HepG2 (cell line): ENCODE measurements at regions not wholly inside any gene's neighbourhood (a gene's known extent, or its start where the extent isn't known, plus 50 kb on each side); places are given as distances from the start of the nearest gene placed in this dataset.

Experiments used
- ATAC-seq: fragments of 200-7000 bp; cut with Tn5 transposase; 3 replicates; pipeline ENCODE4 v1.9.1; 2020; ENCODE audit warnings: mild to moderate bottlenecking, moderate library complexity
- BruUV-seq: library from RNA; stranded (reverse); fragments of 400-500 nt; replicated peaks from 2 replicates; lab custom pipeline; 2021; lab: Mats Ljungman, UMichigan
- CTCF ChIA-PET: fragments of 300-600 bp; formaldehyde crosslinking; extraction: SDS; loops from one replicate; lab custom pipeline; 2021; ENCODE audit warnings: low total read pairs, inconsistent platforms, low intra/inter-chr PET ratio; lab: Yijun Ruan, JAX
- POLR2A ChIA-PET: fragments of 350-600 bp; sonication (Branson Sonifier 250); formaldehyde crosslinking; loops from one replicate; lab custom pipeline; 2020; ENCODE audit warnings: antibody characterized with exemption, inconsistent platforms; lab: Yijun Ruan, JAX
- DNase-seq: peaks from one replicate; pipeline ENCODE4 v3.0.0-alpha.2; 2015; ENCODE audit warnings: low spot score
- FAIRE-seq: peaks from 3 replicates; lab custom pipeline; 2011; peaks lifted over from hg19 to GRCh38; lab: Jason Lieb, UNC
- H2AFZ ChIP-seq: one replicate; pipeline ENCODE4 v1.6.1; 2011; ENCODE audit warnings: low read length, inconsistent platforms
- H3K27ac ChIP-seq: fragments of 300-600 bp; 3 replicates; pipeline ENCODE4 v1.8.0; 2011; ENCODE audit warnings: mixed run types, mild to moderate bottlenecking, mixed read lengths, low read length, inconsistent platforms; ENCODE audit not compliant: insufficient read depth; ENCODE audit errors: extremely low read length
- H3K27me3 ChIP-seq, 2 experiments: fragments of 200-600 bp in 1 of 2; 2 replicates in 1 of 2; 3 replicates in 1 of 2; pipeline versions ENCODE4 v1.6.0 to v1.8.0; 2011; ENCODE audit warnings: low read length in 2 of 2, mild to moderate bottlenecking in 2 of 2, moderate library complexity in 2 of 2, inconsistent platforms in 1 of 2; ENCODE audit not compliant: insufficient read depth in 2 of 2, control insufficient read depth in 1 of 2
- H3K36me3 ChIP-seq, 2 experiments: fragments of 200-600 bp in 1 of 2; replicated peaks in 1 of 2; 2 replicates in 1 of 2; 3 replicates in 1 of 2; pipeline versions ENCODE4 v1.5.1 to v1.8.0; 2011; ENCODE audit warnings: low read length in 2 of 2, inconsistent platforms in 1 of 2; ENCODE audit not compliant: insufficient read depth in 2 of 2, control insufficient read depth in 1 of 2
- H3K4me1 ChIP-seq: 2 replicates; pipeline ENCODE4 v1.5.1; 2012; ENCODE audit warnings: low read length, inconsistent platforms; ENCODE audit not compliant: insufficient read depth
- H3K4me2 ChIP-seq: 2 replicates; pipeline ENCODE4 v1.6.0; 2011; ENCODE audit warnings: low read depth, low read length, inconsistent platforms
- H3K4me3 ChIP-seq, 3 experiments: fragments of 200-600 bp in 1 of 3; sonication (generic), shearing (Covaris generic) in 1 of 3; replicated peaks in 1 of 3; 2 replicates each; pipeline ENCODE4 v1.5.1; 2011 to 2016; ENCODE audit warnings: low read length in 3 of 3, inconsistent platforms in 2 of 3, low read depth in 2 of 3, mild to moderate bottlenecking in 2 of 3, control low read depth in 1 of 3, mixed read lengths in 1 of 3; ENCODE audit not compliant: insufficient read depth in 1 of 3
- H3K79me2 ChIP-seq: one replicate; pipeline ENCODE4 v1.6.1; 2011; ENCODE audit warnings: low read length, inconsistent platforms; ENCODE audit not compliant: insufficient read depth
- H3K9ac ChIP-seq: 2 replicates; pipeline ENCODE4 v1.6.0; 2011; ENCODE audit warnings: mild to moderate bottlenecking, low read depth, low read length, inconsistent platforms; ENCODE audit not compliant: insufficient read depth
- H3K9me3 ChIP-seq: 2 replicates; pipeline ENCODE4 v1.5.1; 2012; ENCODE audit warnings: mild to moderate bottlenecking, low read length
- H4K20me1 ChIP-seq: 2 replicates; pipeline ENCODE4 v1.6.0; 2011; ENCODE audit warnings: inconsistent platforms, mild to moderate bottlenecking, low read length, moderate library complexity; ENCODE audit not compliant: insufficient read depth
- ARHGAP35 ChIP-seq: sonication (generic); formaldehyde crosslinking; IDR thresholded peaks from 2 replicates; pipeline ENCODE4 v1.9.0; 2022; ENCODE audit warnings: mild to moderate bottlenecking, inconsistent platforms, moderate library complexity, missing genetic modification reagents, borderline replicate concordance
- ATM ChIP-seq: fragments of 450-650 bp; IDR thresholded peaks from 2 replicates; pipeline ENCODE4 v1.7.1; 2017; ENCODE audit warnings: mild to moderate bottlenecking, borderline replicate concordance
- HOXA5 ChIP-seq: sonication (generic); formaldehyde crosslinking; IDR thresholded peaks from 2 replicates; pipeline ENCODE4 v1.4.0; 2020; ENCODE audit warnings: missing genetic modification reagents
- NAIF1 ChIP-seq: sonication (generic); formaldehyde crosslinking; IDR thresholded peaks from 2 replicates; pipeline ENCODE4 v1.5.0; 2020; ENCODE audit warnings: mild to moderate bottlenecking, missing genetic modification reagents, borderline replicate concordance
- SP4 ChIP-seq: sonication (generic); formaldehyde crosslinking; IDR thresholded peaks from 2 replicates; pipeline ENCODE4 v1.8.1; 2023; ENCODE audit warnings: mild to moderate bottlenecking, missing genetic modification reagents
- SUZ12 ChIP-seq: fragments of 150-350 bp; IDR thresholded peaks from 2 replicates; pipeline ENCODE4 v1.6.1; 2014; ENCODE audit warnings: low read depth, low read length
- TSC22D2 ChIP-seq: sonication (generic); formaldehyde crosslinking; IDR thresholded peaks from 2 replicates; pipeline ENCODE4 v1.5.1; 2020; ENCODE audit warnings: missing genetic modification reagents, mild to moderate bottlenecking, borderline replicate concordance
- ZFP36L1 ChIP-seq: sonication (generic); formaldehyde crosslinking; IDR thresholded peaks from 2 replicates; pipeline ENCODE4 v1.8.0; 2022; ENCODE audit warnings: mild to moderate bottlenecking, missing genetic modification reagents, moderate library complexity
- ZNF407 ChIP-seq: sonication (generic); formaldehyde crosslinking; IDR thresholded peaks from one replicate; pipeline ENCODE4 v1.5.1; 2020; ENCODE audit warnings: mild to moderate bottlenecking, missing genetic modification reagents; ENCODE audit errors: not compliant biosample characterization
- WGBS: methylation state at CpG from one replicate; pipeline ENCODE4 v1.1.6; 2017; ENCODE audit warnings: low lambda C conversion rate; 5-methylcytosine and 5-hydroxymethylcytosine counted together
- in situ Hi-C: cut with HindIII; loops from 2 replicates; pipeline ENCODE4 v1.10.0; 2017; ENCODE audit warnings: low pct_unique_long_range_greater_than_20kb; ENCODE audit not compliant: extremely low pct_ligation_motif_present
- intact Hi-C: fragments of 100-400 bp; cut with micrococcal nuclease; formaldehyde crosslinking; loops from one replicate; pipeline ENCODE4 v1.10.0; 2022; ENCODE audit not compliant: unreplicated experiment
- TF ChIP-seq, protein P1 (sequence below): sonication (generic); formaldehyde crosslinking; IDR thresholded peaks from 2 replicates; pipeline ENCODE4 v1.4.0; 2020; ENCODE audit warnings: missing genetic modification reagents

- TF ChIP-seq ZNF407 (CRISPR knock-in tag) (no peak), SUZ12 (no peak), ZFP36L1 (CRISPR knock-in tag) (no peak)
These were observed 240.4 kb upstream of the MGAT4C start (continued) for GRCh38 chr12:86496595-86496994.

- 7% methylated on average over 3 of the region's 4 CpGs for WGBS
- ATAC-seq, result no peak
- POLR2A ChIA-PET, result no interaction called here
- TF ChIP-seq, protein P1, sequence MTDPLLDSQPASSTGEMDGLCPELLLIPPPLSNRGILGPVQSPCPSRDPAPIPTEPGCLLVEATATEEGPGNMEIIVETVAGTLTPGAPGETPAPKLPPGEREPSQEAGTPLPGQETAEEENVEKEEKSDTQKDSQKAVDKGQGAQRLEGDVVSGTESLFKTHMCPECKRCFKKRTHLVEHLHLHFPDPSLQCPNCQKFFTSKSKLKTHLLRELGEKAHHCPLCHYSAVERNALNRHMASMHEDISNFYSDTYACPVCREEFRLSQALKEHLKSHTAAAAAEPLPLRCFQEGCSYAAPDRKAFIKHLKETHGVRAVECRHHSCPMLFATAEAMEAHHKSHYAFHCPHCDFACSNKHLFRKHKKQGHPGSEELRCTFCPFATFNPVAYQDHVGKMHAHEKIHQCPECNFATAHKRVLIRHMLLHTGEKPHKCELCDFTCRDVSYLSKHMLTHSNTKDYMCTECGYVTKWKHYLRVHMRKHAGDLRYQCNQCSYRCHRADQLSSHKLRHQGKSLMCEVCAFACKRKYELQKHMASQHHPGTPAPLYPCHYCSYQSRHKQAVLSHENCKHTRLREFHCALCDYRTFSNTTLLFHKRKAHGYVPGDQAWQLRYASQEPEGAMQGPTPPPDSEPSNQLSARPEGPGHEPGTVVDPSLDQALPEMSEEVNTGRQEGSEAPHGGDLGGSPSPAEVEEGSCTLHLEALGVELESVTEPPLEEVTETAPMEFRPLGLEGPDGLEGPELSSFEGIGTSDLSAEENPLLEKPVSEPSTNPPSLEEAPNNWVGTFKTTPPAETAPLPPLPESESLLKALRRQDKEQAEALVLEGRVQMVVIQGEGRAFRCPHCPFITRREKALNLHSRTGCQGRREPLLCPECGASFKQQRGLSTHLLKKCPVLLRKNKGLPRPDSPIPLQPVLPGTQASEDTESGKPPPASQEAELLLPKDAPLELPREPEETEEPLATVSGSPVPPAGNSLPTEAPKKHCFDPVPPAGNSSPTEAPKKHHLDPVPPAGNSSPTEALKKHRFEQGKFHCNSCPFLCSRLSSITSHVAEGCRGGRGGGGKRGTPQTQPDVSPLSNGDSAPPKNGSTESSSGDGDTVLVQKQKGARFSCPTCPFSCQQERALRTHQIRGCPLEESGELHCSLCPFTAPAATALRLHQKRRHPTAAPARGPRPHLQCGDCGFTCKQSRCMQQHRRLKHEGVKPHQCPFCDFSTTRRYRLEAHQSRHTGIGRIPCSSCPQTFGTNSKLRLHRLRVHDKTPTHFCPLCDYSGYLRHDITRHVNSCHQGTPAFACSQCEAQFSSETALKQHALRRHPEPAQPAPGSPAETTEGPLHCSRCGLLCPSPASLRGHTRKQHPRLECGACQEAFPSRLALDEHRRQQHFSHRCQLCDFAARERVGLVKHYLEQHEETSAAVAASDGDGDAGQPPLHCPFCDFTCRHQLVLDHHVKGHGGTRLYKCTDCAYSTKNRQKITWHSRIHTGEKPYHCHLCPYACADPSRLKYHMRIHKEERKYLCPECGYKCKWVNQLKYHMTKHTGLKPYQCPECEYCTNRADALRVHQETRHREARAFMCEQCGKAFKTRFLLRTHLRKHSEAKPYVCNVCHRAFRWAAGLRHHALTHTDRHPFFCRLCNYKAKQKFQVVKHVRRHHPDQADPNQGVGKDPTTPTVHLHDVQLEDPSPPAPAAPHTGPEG (CRISPR knock-in tag), result no peak
- TF ChIP-seq ATM, result no peak
- TF ChIP-seq SP4, result no peak
- TF ChIP-seq ARHGAP35 (CRISPR knock-in tag), result no peak
- TF ChIP-seq HOXA5 (CRISPR knock-in tag), result no peak
- TF ChIP-seq TSC22D2, result no peak
- no peak for TF ChIP-seq NAIF1 (CRISPR knock-in tag)
These were observed 228.3 kb upstream of the MGAT4C start for GRCh38 chr12:86484473-86484872.

More at GRCh38 chr12:86484473-86484872, 228.3 kb upstream of the MGAT4C start:
- Histone ChIP-seq H3K4me3 (no peak overlapping the region), H2AFZ (no peak overlapping the region), H3K27me3 (no peaks in the 10 kb centered on the region), H4K20me1 (no peaks in the 10 kb centered on the region), H3K79me2 (no peaks in the 10 kb centered on the region), H3K9me3 (no peaks in the 10 kb centered on the region), H3K27ac (no peak overlapping the region), H3K36me3 (no peaks in the 10 kb centered on the region), H3K4me2 (no peak overlapping the region), H3K9ac (no peak overlapping the region), H3K4me1 (no peaks in the 10 kb centered on the region)
- FAIRE-seq, result no peak
- BruUV-seq, result no TSS peak
- CTCF ChIA-PET, result no interaction called here
- intact Hi-C loops, result no loop called here
- in situ Hi-C loops, result no loop called here
- no peak for DNase-seq
